ENCODE measurements at regions not wholly inside any gene's neighbourhood (a gene's known extent, or its start where the extent isn't known, plus 50 kb on each side); places are given as distances from the start of the nearest gene placed in this dataset.

- TF ChIP-seq CTCF (IDR thresholded peaks at IDR 0.05; ENCODE audit: low read depth, low read length), result no peak
Observed at GRCh38 chr6:7047128-7047527, 60.6 kb upstream of the RREB1 start.

GRCh38 chr6:7047966-7048365 is 59.8 kb upstream of the RREB1 start:
- no peak overlapping the region for H3K4me3 ChIP-seq (ENCODE audit: low read depth, low read length)
- TF ChIP-seq CTCF (IDR thresholded peaks at IDR 0.05; ENCODE audit: low read depth, low read length), result no peak

More at GRCh38 chr6:7047128-7047527, 60.6 kb upstream of the RREB1 start:
- H3K4me3 ChIP-seq (ENCODE audit: low read depth, low read length), result no peak overlapping the region

- H3K4me3 ChIP-seq (ENCODE audit: low read depth, low read length), result no peak overlapping the region
- TF ChIP-seq CTCF (IDR thresholded peaks at IDR 0.05; ENCODE audit: low read depth, low read length), result no peak
Observed at GRCh38 chr6:7048894-7049293, 58.9 kb upstream of the RREB1 start.

- TF ChIP-seq CTCF (IDR thresholded peaks at IDR 0.05; ENCODE audit: low read depth, low read length), result no peak
- H3K4me3 ChIP-seq (ENCODE audit: low read depth, low read length), result no peak overlapping the region
Observed at GRCh38 chr6:7050004-7050403, 57.8 kb upstream of the RREB1 start.

- TF ChIP-seq CTCF (IDR thresholded peaks at IDR 0.05; ENCODE audit: low read depth, low read length), result no peak
- H3K4me3 ChIP-seq (ENCODE audit: low read depth, low read length), result peak overlapping the region; percentile 30
Observed at GRCh38 chr6:7050872-7051779, 56.6 kb upstream of the RREB1 start.

- peak overlapping the region; percentile 30 for H3K4me3 ChIP-seq (ENCODE audit: low read depth, low read length)
- TF ChIP-seq CTCF (IDR thresholded peaks at IDR 0.05; ENCODE audit: low read depth, low read length), result no peak
Observed at GRCh38 chr6:7051780-7052442, 55.9 kb upstream of the RREB1 start.

DNA sequence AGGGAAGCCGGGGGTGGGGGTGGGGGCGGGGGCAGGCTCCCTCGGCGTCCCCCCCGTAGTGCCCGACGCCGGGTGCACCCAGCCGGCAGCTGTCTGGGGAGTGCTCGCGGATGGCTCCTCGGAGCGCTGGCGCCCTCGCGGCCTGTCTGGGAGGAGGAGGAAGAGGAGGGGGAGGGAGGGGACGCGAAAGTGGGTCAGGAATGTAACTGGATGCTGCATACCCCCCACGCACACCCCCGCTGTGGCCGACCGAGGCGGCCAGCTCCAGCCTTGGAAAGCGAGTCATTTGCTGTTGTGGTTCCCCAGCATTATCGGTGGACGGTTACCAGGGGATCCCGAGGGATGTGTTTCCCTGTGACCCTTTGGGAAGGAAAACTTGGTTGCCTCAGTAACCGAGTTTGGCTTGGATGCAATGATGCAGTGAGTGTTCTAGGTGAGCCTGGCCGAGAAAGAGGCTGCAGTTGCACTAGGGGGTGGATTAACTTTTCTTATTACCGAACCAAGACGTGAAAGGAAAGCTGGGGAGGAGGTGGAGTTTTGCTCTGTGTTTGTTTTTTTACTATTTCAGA is 55.2 kb upstream of the RREB1 start:
- H3K4me3 ChIP-seq (ENCODE audit: low read depth, low read length), result no peak overlapping the region
- no peak for TF ChIP-seq CTCF (IDR thresholded peaks at IDR 0.05; ENCODE audit: low read depth, low read length)

Measured in WI38 (cell line).